Subcutaneous abdominal adipose tissue (tissue), 5 donors: ENCODE measurements at regions not wholly inside any gene's neighbourhood (a gene's known extent, or its start where the extent isn't known, plus 50 kb on each side); places are given as distances from the start of the nearest gene placed in this dataset.

Source experiments
- H3K27ac ChIP-seq: one replicate; pipeline ENCODE4 v1.7.0; 2013; ENCODE audit warnings: low read depth, mild to moderate bottlenecking, inconsistent platforms, low read length, moderate library complexity
- H3K27me3 ChIP-seq, 5 donors: one replicate each; pipeline ENCODE4 v1.7.0; 2013; ENCODE audit warnings: low read length in 5 of 5, inconsistent platforms in 1 of 5; ENCODE audit not compliant: control insufficient read depth in 5 of 5, insufficient read depth in 4 of 5
- H3K36me3 ChIP-seq, 5 donors: one replicate each; pipeline ENCODE4 v1.7.0; 2013; ENCODE audit warnings: low read length in 5 of 5; ENCODE audit not compliant: control insufficient read depth in 5 of 5, insufficient read depth in 5 of 5
- H3K4me1 ChIP-seq, 5 donors: one replicate each; pipeline ENCODE4 v1.7.0; 2013; ENCODE audit warnings: low read length in 5 of 5, mild to moderate bottlenecking in 3 of 5, moderate library complexity in 1 of 5; ENCODE audit not compliant: control insufficient read depth in 5 of 5, insufficient read depth in 5 of 5
- H3K4me3 ChIP-seq, 5 donors: one replicate each; pipeline ENCODE4 v1.7.0; 2013; ENCODE audit warnings: low read length in 5 of 5, low read depth in 1 of 5
- H3K9ac ChIP-seq, 5 donors: one replicate each; pipeline ENCODE4 v1.7.0; 2013; ENCODE audit warnings: low read length in 5 of 5, mild to moderate bottlenecking in 4 of 5, moderate library complexity in 3 of 5
- H3K9me3 ChIP-seq, 5 donors: one replicate each; pipeline ENCODE4 v1.7.0; 2013; ENCODE audit warnings: low read length in 5 of 5; ENCODE audit not compliant: control insufficient read depth in 5 of 5
- donor health status: healthy.
- donor health status: healthy.
- donor health status: healthy.
- donor health status: healthy.
- donor health status: healthy.

DNA sequence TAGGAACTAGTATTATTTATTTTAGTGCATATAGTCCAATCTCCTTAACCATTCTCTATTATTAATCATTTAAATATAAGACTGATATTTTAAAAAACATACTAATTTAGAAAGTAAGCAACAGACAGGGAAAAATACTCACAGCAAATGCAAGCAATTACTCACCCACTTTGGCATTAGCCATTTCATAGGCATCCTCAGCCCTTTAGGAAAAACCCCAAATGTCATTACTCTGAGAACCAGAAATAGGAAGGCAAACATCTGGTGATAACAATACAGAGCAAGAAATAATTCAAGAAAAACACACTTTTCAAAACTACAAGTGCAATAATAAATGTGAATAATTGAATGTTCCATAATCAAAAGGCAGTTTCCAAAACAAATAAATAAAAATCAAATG is 545.1 kb downstream of the PLPP3 start:
- Histone ChIP-seq H3K9me3 (no peaks in the 10 kb centered on the region), H3K9ac (no peak overlapping the region), H3K36me3 (no peaks in the 10 kb centered on the region), H3K4me3 (no peak overlapping the region), H3K4me1 (peaks cover 4 to 14% (median 9%) of the 10 kb centered on the region in 5 donors), H3K27ac (no peak overlapping the region), H3K27me3 (no peaks in the 10 kb centered on the region)

DNA sequence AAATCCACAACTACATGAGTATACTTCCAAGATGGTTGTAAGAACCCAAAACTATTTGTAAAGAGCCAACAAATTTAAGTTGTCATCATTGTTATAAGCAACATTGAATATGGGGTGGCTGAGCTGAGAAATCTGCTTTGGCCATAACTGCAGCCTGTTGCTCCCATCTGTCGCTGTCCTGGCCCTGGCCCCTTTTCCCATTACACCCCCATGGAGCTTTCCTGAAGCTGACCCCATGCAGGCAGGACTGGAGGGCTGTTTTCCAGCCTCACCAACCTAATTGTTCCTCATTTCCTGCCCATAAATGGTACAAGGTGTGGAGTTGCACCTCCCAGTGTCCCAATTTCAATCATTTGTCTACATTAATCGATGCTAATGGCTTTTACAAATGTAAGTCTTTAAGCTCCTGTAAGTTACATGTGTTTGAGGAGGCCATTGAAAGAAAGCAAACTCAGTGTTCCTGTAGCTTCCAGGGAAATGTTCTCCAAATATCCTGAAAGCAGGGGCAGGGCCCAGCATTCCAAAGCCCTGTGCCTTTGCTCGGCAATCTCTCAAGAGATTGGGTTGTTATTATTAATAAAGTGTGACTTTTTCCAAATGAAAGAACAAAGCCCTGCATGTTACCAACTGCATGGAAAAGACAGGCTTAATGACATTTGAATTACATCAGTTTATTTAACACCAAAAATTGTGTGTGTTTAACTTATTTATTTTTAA is 545.9 kb downstream of the PLPP3 start:
- no peaks in the 10 kb centered on the region for H3K27me3 ChIP-seq
- no peak overlapping the region for H3K4me3 ChIP-seq
- H3K27ac ChIP-seq = no peak overlapping the region

DNA sequence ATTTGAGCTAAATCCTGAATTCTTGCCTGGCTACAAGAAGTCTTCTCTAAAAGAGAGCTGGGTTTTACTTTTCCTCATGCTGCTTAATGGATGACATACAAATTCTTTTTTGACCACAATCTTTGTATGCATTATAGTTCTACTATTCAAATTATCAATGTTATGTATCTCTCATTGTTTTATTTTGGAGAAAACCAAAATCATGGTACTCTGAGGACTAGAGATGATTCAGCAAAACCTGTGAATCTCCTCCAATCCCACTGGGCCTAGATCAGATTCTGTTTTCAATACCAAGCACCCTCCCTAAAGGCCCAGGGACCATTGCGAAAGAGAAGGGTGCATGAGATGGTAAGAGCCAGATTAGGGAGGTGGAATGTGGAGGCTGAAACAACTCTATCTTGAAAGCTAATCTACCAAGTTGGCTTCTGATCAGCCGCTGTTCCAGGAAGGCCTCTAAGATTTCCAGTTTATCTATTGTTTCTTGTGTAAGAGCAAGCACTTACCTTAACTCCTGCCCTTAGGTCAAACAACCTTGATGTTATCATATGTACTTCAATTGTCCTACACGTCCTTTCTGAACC is 547.2 kb downstream of the PLPP3 start:
- Histone ChIP-seq H3K36me3 (no peaks in the 10 kb centered on the region), H3K9me3 (no peaks in the 10 kb centered on the region)

More for the DNA sequence above, 545.9 kb downstream of the PLPP3 start:
- Histone ChIP-seq H3K4me1 (peaks cover 4 to 14% (median 9%) of the 10 kb centered on the region in 5 donors), H3K9ac (no peak overlapping the region), H3K36me3 (no peaks in the 10 kb centered on the region), H3K9me3 (no peaks in the 10 kb centered on the region)

DNA sequence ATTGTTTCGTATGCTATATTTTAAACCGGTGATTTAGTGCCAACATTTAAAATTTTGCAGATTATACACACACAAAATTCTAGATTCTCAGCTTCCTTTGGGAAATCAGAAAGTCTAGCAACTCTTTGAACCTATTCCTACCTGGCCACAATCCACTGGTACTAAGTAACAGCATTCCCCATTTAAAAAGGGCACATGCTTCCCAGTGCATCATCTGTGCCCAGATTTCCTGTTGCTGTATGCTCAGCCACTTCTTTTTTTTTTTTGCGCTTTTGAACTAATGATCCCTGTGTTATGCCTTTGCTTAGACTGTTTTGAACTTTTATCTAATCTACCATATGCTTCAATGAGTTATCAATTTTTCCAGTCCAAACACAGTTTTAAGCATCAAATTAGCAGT is 548.4 kb downstream of the PLPP3 start:
- Histone ChIP-seq H3K27me3 (no peaks in the 10 kb centered on the region), H3K4me1 (peaks cover 4 to 14% (median 6%) of the 10 kb centered on the region in 5 donors), H3K9ac (no peak overlapping the region), H3K9me3 (no peaks in the 10 kb centered on the region), H3K4me3 (no peak overlapping the region), H3K36me3 (no peaks in the 10 kb centered on the region), H3K27ac (no peak overlapping the region)

More for the DNA sequence above, 547.2 kb downstream of the PLPP3 start:
- no peak overlapping the region for H3K27ac ChIP-seq
- H3K4me1 ChIP-seq = peaks cover 4 to 14% (median 9%) of the 10 kb centered on the region in 5 donors
- no peaks in the 10 kb centered on the region for H3K27me3 ChIP-seq
- no peak overlapping the region for H3K4me3 ChIP-seq
- H3K9ac ChIP-seq = no peak overlapping the region

DNA sequence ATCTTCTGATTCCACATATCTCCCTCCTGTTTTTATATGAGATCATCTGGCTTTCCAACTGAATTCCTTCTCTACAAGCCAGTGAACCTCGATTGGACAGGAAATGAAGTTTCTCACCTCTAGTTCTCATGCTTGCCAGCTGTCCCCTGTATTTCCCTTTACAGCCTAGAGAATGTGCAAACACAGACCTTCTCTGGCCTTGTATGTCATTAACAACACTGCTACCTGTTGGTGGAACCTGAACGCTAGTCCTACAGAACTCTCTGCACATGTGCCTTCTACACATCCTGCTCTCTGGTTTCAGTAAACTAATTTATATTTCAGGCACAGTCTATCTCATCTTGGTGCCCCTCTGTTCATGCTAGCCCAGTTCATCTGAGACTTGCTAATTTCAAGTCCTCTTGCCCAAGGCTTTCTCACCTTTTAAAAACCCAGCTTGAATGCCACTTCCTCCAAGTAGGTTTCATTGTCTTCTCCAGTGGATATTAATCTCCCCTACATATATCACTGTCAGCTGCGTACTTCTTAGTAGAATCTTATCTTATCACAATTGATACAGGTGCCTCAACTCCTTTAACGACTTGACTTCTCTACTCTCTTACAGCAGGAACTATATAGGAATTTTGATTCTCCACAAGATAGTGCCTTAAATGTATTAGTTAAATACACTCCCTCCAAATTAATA is 549.9 kb downstream of the PLPP3 start:
- Histone ChIP-seq H3K27ac (no peak overlapping the region), H3K27me3 (no peaks in the 10 kb centered on the region), H3K9me3 (no peaks in the 10 kb centered on the region), H3K4me1 (peaks cover 0 to 7% (median 0%) of the 10 kb centered on the region in 5 donors), H3K9ac (no peak overlapping the region), H3K4me3 (no peak overlapping the region), H3K36me3 (no peaks in the 10 kb centered on the region)

DNA sequence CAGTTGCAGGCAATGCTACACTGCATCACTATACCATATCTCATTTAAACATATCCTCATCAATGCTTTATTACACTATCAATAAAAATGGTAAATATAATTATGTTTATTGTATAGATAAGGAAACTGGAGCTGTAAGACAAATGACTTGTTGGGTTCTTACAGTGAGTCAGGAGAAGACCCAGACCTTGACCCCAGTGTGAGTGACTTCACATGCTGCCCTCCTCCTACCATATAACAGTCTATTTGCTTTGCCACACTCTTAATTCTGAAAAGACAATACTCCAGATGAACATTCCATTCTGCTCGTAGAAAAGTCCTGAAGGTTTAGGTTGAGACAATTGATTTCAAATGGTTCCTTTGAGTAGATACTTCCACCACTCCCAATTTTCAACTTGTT is 550.5 kb downstream of the PLPP3 start:
- no peak overlapping the region for H3K4me3 ChIP-seq
- H3K27ac ChIP-seq = no peak overlapping the region
- no peaks in the 10 kb centered on the region for H3K9me3 ChIP-seq
- no peaks in the 10 kb centered on the region for H3K27me3 ChIP-seq
- H3K4me1 ChIP-seq = peaks cover 0 to 6% (median 0%) of the 10 kb centered on the region in 5 donors
- H3K9ac ChIP-seq = no peak overlapping the region
- H3K36me3 ChIP-seq = no peaks in the 10 kb centered on the region

DNA sequence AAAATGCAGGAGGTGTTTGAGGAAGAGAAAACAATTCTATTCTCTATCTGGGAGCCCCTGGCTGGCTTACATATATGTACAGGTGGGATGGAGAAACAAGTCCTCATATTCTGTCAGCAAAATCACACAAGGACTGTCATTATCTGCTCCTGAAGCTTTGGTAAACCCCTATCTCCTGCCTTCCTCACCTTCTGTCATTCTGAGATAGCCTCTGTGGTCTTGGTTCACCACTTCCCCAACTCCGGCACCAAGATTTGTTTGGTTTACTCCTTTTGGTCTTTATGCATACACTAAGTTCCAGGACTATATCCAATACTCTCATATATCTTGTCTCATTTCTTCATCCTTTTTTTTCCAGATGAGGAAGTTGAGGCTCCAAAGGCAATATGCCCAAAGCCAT is 551.1 kb downstream of the PLPP3 start:
- no peaks in the 10 kb centered on the region for H3K9me3 ChIP-seq
- peaks cover 0 to under 1% (median 0%) of the 10 kb centered on the region in 5 donors for H3K4me1 ChIP-seq
- no peak overlapping the region for H3K4me3 ChIP-seq
- H3K9ac ChIP-seq = no peak overlapping the region
- no peaks in the 10 kb centered on the region for H3K36me3 ChIP-seq
- H3K27ac ChIP-seq = no peak overlapping the region
- H3K27me3 ChIP-seq = no peaks in the 10 kb centered on the region

DNA sequence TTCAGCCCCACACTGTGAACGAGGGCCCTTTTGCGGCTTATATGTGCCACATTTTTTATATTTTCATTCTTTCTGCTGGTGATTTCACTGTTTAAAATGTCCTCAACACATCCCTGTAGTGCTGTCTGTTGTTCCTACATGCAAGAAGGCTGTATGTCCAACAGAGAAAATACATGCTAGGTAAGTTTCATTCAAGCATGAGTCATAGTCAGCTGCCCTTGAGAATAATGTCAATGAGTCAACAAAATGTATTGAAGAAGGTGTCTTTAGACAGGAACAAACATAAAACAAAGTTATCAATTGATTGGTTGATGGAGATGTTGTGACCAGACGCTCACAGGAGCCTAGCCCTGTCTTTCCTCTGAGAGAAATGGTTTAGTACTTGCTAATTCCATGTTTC is 553.4 kb downstream of the PLPP3 start:
- no peaks in the 10 kb centered on the region for H3K4me1 ChIP-seq
- no peaks in the 10 kb centered on the region for H3K27me3 ChIP-seq
- no peaks in the 10 kb centered on the region for H3K36me3 ChIP-seq
- H3K9ac ChIP-seq = no peak overlapping the region
- no peaks in the 10 kb centered on the region for H3K9me3 ChIP-seq
- no peak overlapping the region for H3K27ac ChIP-seq
- no peak overlapping the region for H3K4me3 ChIP-seq

GRCh38 chr1:56024155-56024554 is 555.2 kb downstream of the PLPP3 start:
- H3K9ac ChIP-seq = no peak overlapping the region
- H3K27ac ChIP-seq = no peak overlapping the region
- H3K27me3 ChIP-seq = no peaks in the 10 kb centered on the region
- H3K4me3 ChIP-seq = no peak overlapping the region
- H3K36me3 ChIP-seq = no peaks in the 10 kb centered on the region
- H3K4me1 ChIP-seq = no peaks in the 10 kb centered on the region
- H3K9me3 ChIP-seq = no peaks in the 10 kb centered on the region

DNA sequence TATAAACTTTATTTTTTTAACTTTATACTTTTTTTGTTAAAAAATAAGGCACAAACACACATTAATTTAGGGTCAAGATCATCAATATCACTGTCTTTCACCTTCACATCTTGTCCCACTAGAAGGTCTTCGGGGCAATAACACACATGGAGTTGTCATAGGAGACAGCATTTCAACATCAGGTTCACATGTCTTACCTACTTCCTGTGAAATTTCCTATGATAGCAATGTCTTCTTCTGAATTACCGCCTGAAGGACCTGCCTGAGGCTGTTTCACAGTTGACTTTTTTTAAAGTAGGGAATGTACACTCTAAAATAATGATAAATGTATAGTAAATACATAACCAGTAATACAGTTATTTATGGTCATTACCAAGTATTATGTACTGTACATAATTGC is 559.4 kb downstream of the PLPP3 start:
- Histone ChIP-seq H3K27ac (no peak overlapping the region), H3K36me3 (no peaks in the 10 kb centered on the region), H3K9ac (no peak overlapping the region), H3K27me3 (no peaks in the 10 kb centered on the region), H3K4me1 (no peaks in the 10 kb centered on the region), H3K9me3 (peaks cover 0 to 4% (median 0%) of the 10 kb centered on the region in 5 donors), H3K4me3 (no peak overlapping the region)
